Right forelimb (tissue), 1 donor: ENCODE measurements at regions not wholly inside any gene's neighbourhood (a gene's known extent, or its start where the extent isn't known, plus 50 kb on each side); places are given as distances from the start of the nearest gene placed in this dataset.

Source experiments
- DNase-seq: peaks from one replicate; pipeline ENCODE4 v3.0.0-alpha.2; 2018

DNA sequence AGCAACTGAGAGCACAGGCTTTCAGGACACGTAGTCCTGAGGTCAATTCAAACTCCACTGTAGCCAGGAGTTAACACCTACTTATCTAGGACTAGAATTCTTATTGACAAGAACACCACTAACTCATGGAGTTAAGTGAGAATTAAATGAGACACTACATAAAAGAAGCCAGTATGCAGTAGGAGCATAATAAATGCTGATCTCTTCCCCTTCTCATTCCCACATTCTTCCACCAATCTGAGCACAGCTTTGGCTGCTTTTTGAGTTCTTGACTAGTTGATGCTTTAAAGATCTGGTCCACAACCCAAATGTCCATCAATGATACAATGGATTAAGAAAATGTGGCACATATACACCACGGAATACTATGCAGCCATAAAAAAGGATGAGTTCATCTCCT, 55.2 kb downstream of the TTC32 start:
- no peak for DNase-seq

- DNase-seq, result no peak
These were observed 55.8 kb downstream of the TTC32 start for GRCh38 chr2:19846030-19846429.

DNA sequence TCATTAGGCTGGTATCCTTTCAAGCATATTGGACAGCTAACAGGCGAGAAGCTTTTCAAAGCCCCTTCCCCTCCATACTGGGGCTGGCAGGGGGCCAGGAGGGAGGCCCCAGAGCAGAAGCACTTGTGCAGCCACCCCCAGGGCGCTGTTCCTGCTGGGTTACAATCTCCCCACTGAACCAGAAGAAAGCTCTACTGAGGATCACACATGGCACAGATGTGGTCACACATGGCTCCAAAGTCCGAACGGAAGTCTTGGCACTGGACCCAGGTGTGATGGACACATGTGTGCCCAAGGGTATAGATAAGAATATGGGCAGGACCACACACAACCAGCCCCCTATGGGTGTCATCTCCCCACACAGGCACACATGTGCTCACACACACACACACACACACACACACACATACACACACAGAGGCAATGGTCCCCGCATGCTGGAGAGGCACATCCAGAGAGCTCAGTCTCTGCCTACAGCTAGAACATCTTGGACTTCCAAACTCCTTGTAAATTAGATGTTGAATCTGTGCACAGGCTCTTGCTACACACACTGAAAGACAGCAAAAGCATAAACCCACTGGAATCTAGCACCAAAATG, 56.4 kb downstream of the TTC32 start:
- DNase-seq, result no peak

GRCh38 chr2:19844750-19845149, 57.0 kb downstream of the TTC32 start:
- no peak for DNase-seq

DNA sequence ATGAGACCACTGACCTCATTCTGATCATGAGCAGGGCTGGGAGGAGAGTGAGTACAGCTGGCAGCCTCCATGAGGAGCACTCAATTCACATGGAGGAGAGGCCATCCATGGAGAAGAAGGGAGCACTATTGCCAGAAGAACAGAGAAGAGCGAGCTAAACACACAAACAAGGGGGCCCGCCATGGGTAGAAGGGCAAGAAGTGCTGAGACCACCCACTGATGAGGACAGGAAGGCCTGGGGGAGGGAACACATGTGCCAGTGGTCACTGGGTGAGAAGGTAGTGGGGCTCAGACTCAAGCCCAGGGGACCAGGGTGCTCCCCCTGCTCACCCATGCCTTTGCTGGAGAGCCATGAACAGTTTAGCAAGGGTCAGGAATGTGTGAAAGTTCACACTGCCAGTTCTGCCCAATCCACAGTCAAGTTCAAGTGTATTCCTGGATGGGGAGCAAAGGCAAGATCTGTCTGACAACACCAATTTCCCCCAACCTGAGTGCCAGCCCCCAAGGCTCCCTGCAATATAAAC, 57.7 kb downstream of the TTC32 start:
- DNase-seq, result no peak

GRCh38 chr2:19841918-19842693, 59.7 kb downstream of the TTC32 start:
- no peak for DNase-seq

- no peak for DNase-seq
These were observed 62.3 kb downstream of the TTC32 start for GRCh38 chr2:19839438-19839837.

- DNase-seq, result no peak
These were observed 63.2 kb downstream of the TTC32 start for GRCh38 chr2:19838616-19839015.

- no peak for DNase-seq
These were observed 64.5 kb downstream of the TTC32 start for GRCh38 chr2:19837235-19837766.

GRCh38 chr2:19835781-19836281, 66.0 kb downstream of the TTC32 start:
- DNase-seq, result no peak

DNA sequence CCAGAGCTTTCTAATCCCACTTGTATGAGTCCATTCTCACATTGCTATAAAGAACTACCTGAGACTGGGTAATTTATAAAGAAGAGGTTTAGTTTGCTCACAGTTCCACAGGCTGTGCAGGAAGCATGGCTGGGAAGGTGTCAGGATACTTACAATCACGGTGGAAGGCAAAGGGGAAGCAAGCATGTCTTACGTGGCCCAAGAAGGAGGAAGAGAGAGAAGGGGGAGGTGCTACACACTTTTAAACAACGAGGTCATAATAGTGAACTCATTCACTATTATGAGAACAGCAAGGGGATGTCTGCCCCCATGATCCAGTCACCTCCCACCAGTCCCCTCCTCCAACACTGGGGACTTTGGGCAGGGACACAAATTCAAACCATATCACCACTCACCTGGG, 67.8 kb downstream of the TTC32 start:
- DNase-seq, result no peak

GRCh38 chr2:19829672-19830071, 72.1 kb downstream of the TTC32 start:
- no peak for DNase-seq

- DNase-seq, result no peak
These were observed 74.9 kb downstream of the TTC32 start for GRCh38 chr2:19826874-19827273.

GRCh38 chr2:19823507-19823906, 78.3 kb downstream of the TTC32 start:
- no peak for DNase-seq

DNA sequence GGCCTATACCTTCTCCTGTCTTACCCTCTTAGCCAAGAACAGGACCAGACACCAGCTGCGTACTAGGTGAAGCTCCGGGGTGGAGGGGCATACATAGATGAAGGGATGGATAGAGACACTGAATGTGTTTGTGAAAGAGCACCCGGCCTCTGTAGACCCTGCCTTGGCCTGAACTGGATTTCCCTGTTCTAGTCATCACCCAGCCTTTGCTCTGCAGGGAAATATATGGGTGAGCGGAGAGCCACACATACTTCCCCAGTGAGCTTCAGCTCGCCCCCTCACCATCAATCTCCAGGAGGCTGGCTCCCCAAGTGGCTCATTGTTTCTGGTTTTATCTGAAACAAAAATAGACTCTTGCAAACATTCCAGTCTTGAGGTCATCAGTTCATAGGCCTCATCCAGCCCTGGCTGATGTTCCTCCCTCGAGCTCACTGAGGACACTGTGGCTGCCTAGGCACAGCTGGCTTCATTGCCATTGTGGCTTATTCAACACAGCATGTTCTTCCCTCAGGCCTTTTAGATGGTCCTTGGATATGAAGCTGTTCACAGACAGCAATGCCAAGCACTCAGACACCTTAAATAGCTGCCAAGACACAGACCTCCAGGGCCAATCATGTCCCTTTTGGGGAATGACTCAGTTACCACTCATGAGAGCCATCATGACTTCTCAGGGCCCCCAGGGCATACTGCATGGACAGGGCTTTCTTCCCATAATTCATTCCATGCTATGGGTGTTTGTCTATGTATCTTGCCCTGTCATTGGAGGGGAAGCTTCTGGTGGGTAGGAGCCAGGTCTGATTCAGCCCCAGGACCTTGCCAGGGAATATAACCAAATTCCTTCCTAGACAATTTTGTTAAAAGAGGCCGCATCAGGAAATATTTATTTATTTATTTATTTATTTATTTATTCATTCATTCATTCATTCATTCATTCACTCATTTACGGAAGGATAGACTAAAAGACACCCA, 82.4 kb downstream of the TTC32 start:
- DNase-seq, result no peak

- DNase-seq, result no peak
These were observed 83.2 kb downstream of the TTC32 start for GRCh38 chr2:19818543-19818942.

DNA sequence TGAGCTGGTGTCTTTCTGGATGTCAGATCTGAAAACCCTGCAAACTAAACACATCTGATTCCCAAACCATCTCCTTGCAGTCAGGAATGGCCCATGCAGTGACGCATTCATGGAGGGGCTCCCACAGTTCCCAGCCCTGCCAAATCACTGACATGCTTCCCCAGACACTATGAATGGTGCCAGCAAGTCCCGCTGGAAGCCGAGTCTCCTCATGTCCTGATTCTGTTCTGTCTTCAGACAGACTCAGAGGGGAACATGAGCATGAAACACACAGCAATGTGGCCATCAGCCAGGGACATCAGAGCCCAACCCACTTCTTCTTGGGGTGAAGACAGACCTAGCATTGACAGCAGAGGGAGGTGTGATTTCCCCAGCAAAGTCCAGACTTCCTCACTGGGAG, 83.7 kb downstream of the TTC32 start:
- no peak for DNase-seq

DNA sequence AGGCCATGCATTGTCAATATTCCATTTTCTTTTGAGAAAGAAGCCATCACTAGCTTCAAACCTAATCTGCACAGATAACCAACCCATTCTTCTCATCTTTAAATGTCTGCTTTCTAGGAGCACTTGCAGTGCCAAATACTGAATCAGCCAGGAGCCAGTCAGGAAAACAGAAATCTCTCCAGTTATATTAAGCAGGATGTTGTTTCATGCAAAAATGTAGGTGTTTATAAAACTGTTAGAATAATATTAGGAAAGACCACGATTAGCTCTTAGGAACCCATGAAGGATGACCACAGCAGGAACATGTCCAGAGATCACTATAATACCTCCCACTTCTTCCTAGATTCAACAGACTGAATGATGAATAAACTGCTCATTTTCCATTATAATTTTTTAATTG, 86.0 kb downstream of the TTC32 start:
- no peak for DNase-seq

GRCh38 chr2:19812166-19812565, 89.6 kb downstream of the TTC32 start:
- no peak for DNase-seq

DNA sequence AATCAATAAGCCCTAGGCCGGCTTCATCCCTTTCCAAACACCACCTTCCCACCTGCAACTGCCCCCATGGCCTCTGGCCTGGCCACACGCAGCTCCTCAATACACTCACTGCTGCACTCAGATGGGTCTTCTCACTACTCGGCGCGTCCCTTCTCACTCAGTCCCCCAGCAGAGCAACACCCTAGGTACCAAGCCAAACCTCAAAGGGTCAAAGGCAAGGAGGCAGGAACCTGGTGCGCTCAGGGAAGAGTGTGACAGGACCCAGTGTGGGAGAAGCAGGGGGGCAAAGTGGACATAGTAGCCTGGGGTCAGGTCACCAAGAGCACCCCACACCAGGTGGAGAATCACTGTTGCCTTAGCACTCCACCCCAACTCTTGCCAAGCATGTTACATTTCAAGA, 90.6 kb downstream of the TTC32 start:
- DNase-seq, result no peak

GRCh38 chr2:19810637-19811036, 91.1 kb downstream of the TTC32 start:
- DNase-seq, result no peak

GRCh38 chr2:19810148-19810547, 91.6 kb downstream of the TTC32 start:
- no peak for DNase-seq

DNA sequence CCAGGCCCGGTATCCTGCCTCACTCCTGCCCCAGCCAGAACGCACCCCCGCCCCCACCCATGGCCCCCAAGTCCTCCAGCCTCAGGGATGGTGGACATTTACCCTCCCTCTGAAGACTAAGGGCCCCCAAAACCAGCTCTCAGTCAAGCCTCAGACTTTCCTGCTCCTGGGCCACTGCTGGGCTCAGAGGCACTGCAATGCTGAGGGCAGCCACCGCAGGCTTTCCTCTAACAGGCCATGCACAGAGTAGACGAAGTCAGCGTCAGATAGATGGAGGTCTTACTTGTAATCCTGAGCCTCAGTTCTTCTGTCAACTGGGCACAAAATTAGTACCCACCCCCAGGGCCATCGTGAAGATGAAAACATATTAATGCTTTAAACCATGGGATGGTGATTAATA, 92.6 kb downstream of the TTC32 start:
- no peak for DNase-seq
